ENCODE measurements at regions not wholly inside any gene's neighbourhood (a gene's known extent, or its start where the extent isn't known, plus 50 kb on each side); places are given as distances from the start of the nearest gene placed in this dataset.

GRCh38 chr10:78550716-78551115 is 517.1 kb downstream of the RPS24 start:
- H3K4me3 ChIP-seq (ENCODE audit: low read depth, low read length): no peak overlapping the region
- TF ChIP-seq, protein P1, sequence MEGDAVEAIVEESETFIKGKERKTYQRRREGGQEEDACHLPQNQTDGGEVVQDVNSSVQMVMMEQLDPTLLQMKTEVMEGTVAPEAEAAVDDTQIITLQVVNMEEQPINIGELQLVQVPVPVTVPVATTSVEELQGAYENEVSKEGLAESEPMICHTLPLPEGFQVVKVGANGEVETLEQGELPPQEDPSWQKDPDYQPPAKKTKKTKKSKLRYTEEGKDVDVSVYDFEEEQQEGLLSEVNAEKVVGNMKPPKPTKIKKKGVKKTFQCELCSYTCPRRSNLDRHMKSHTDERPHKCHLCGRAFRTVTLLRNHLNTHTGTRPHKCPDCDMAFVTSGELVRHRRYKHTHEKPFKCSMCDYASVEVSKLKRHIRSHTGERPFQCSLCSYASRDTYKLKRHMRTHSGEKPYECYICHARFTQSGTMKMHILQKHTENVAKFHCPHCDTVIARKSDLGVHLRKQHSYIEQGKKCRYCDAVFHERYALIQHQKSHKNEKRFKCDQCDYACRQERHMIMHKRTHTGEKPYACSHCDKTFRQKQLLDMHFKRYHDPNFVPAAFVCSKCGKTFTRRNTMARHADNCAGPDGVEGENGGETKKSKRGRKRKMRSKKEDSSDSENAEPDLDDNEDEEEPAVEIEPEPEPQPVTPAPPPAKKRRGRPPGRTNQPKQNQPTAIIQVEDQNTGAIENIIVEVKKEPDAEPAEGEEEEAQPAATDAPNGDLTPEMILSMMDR (IDR thresholded peaks at IDR 0.05; ENCODE audit: low read depth, low read length): no peak

DNA sequence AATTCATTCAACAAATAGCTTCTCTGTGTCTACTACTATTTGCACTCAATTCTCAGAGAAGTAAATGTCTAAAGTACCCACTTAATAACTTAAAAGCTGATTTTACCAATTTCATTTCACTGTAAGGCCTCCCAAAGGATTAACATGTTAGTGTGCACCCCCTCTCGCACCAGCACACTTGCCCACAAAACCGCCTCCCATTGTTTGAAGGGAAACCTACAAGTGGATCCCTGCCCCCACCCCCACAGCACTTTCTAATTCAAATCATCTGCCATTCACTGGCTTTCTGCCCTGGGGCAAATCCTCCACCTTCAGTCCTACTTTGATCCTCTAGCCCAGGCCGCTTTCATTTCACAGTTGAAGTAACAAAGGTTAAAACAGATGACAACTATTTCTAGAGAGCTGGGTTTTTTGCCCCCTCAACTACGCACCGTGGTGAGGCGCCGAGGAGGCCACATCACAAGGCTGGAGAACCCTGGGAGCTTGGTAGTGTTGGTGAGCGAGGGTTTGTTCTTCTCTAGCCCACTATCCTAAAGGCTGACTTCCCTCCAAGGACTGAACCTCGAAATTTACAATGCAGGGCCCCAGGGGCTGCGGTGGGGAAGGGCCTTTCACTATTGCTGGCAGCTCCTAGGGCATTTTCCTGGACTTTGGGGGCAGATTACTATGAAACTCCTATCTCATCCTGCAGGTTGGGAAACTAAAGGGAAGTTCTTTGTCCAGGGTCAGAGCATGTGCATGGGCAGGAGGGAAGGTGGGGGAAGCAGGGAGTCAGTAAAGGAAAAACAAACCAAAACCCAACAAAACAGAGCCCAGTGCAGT is 517.4 kb upstream of the ZMIZ1 start:
- H3K4me3 ChIP-seq (ENCODE audit: low read depth, low read length): no peak overlapping the region
- TF ChIP-seq, protein P1 (IDR thresholded peaks at IDR 0.05; ENCODE audit: low read depth, low read length): no peak

- TF ChIP-seq, protein P1 (IDR thresholded peaks at IDR 0.05; ENCODE audit: low read depth, low read length): no peak
- no peak overlapping the region for H3K4me3 ChIP-seq (ENCODE audit: low read depth, low read length)
These were observed 516.4 kb upstream of the ZMIZ1 start for GRCh38 chr10:78552261-78552811.

GRCh38 chr10:78553792-78554191 is 515.0 kb upstream of the ZMIZ1 start:
- TF ChIP-seq, protein P1 (IDR thresholded peaks at IDR 0.05; ENCODE audit: low read depth, low read length): no peak
- H3K4me3 ChIP-seq (ENCODE audit: low read depth, low read length): no peak overlapping the region

- TF ChIP-seq, protein P1 (IDR thresholded peaks at IDR 0.05; ENCODE audit: low read depth, low read length): no peak
These were observed 513.6 kb upstream of the ZMIZ1 start for GRCh38 chr10:78555128-78555527.

DNA sequence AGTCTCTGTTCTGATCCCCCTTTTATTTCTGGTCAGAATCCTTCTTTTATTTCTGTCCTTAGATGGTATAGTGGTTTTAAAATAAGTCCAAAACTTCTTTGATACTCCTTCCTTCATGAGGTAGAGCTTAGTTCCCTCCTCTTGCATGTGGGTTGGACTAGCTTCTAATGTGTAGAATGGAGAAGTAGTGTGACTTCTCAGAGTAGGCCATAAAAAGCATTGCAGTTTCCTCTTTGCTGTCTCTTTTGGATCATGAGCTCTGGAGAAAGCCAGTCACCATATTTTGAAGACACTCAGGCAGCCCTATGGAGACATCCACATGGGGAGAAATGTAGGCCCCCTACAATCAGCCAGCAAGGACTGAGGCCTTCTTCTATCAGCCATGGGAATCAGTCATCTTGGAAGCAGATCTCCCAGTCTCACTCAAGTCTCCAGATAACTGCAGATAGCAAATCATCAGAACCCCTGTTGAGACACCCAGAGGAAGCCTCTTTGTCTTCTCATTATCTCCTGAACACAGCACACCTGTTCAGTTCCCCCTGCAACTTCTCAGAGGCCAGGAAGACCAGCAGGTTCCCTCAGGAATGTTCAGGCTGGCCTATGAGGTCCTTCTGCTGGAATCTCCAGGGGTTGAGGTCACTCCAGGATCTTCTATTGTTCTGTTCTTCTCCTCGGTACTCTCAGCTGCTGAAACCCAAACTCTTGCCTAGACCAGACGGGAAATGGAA is 511.9 kb upstream of the ZMIZ1 start:
- H3K4me3 ChIP-seq (ENCODE audit: low read depth, low read length): no peak overlapping the region
- TF ChIP-seq, protein P1 (IDR thresholded peaks at IDR 0.05; ENCODE audit: low read depth, low read length): no peak

More at GRCh38 chr10:78555128-78555527, 513.6 kb upstream of the ZMIZ1 start:
- H3K4me3 ChIP-seq (ENCODE audit: low read depth, low read length): no peak overlapping the region
